Duodenal mucosa (tissue), 2 donors: ENCODE measurements at regions not wholly inside any gene's neighbourhood (a gene's known extent, or its start where the extent isn't known, plus 50 kb on each side); places are given as distances from the start of the nearest gene placed in this dataset.
"Not testable (repeated sequence)": the region's sequence is repeated elsewhere in the genome, so short reads cannot be mapped to it uniquely, and the experiment has no call there.

Experiments used
- H3K27ac ChIP-seq: one replicate; pipeline ENCODE4 v1.7.0; 2013; ENCODE audit warnings: low read depth, low read length
- H3K27me3 ChIP-seq, 2 donors: one replicate each; pipeline ENCODE4 v1.7.0; 2013; ENCODE audit warnings: low read length in 2 of 2, control low read depth in 1 of 2; ENCODE audit not compliant: insufficient read depth in 2 of 2, control insufficient read depth in 1 of 2
- H3K36me3 ChIP-seq, 2 donors: one replicate each; pipeline ENCODE4 v1.7.0; 2013; ENCODE audit warnings: low read length in 2 of 2, control low read depth in 1 of 2; ENCODE audit not compliant: insufficient read depth in 2 of 2, control insufficient read depth in 1 of 2
- H3K4me1 ChIP-seq, 2 donors: one replicate each; pipeline ENCODE4 v1.7.0; 2013; ENCODE audit warnings: low read length in 2 of 2, control low read depth in 1 of 2; ENCODE audit not compliant: insufficient read depth in 2 of 2, control insufficient read depth in 1 of 2
- H3K4me3 ChIP-seq, 2 donors: one replicate each; pipeline ENCODE4 v1.7.0; 2013; ENCODE audit warnings: low read length in 2 of 2, low read depth in 1 of 2
- H3K9ac ChIP-seq, 2 donors: one replicate each; pipeline ENCODE4 v1.7.0; 2013; ENCODE audit warnings: low read length in 2 of 2, low read depth in 1 of 2
- H3K9me3 ChIP-seq, 2 donors: one replicate each; pipeline ENCODE4 v1.7.0; 2013; ENCODE audit warnings: low read length in 2 of 2, control low read depth in 1 of 2; ENCODE audit not compliant: control insufficient read depth in 1 of 2

GRCh38 chr14:49959822-49960408 lies 67.0 kb downstream of the ARF6 start:
- no peak overlapping the region for H3K4me3 ChIP-seq
- no peak overlapping the region for H3K27ac ChIP-seq
- no peaks in the 10 kb centered on the region for H3K27me3 ChIP-seq
- H3K4me1 ChIP-seq = peaks cover 0 to 10% of the 10 kb centered on the region in 2 donors
- H3K9ac ChIP-seq = no peak overlapping the region
- no peaks in the 10 kb centered on the region for H3K9me3 ChIP-seq
- H3K36me3 ChIP-seq = no peaks in the 10 kb centered on the region

GRCh38 chr14:49960453-49960852 lies 67.6 kb downstream of the ARF6 start:
- Histone ChIP-seq H3K9ac (no peak overlapping the region), H3K36me3 (no peaks in the 10 kb centered on the region), H3K4me1 (peaks cover 0 to 10% of the 10 kb centered on the region in 2 donors), H3K27me3 (no peaks in the 10 kb centered on the region), H3K9me3 (no peaks in the 10 kb centered on the region), H3K4me3 (no peak overlapping the region), H3K27ac (no peak overlapping the region)

GRCh38 chr14:49961270-49962222 lies 68.7 kb downstream of the ARF6 start:
- H3K4me3 ChIP-seq = no peak overlapping the region
- no peaks in the 10 kb centered on the region for H3K9me3 ChIP-seq
- H3K27ac ChIP-seq = no peak overlapping the region
- no peak overlapping the region for H3K9ac ChIP-seq
- H3K4me1 ChIP-seq = peaks cover 0 to 19% of the 10 kb centered on the region in 2 donors
- no peaks in the 10 kb centered on the region for H3K27me3 ChIP-seq
- H3K36me3 ChIP-seq = no peaks in the 10 kb centered on the region

- H3K4me3 ChIP-seq = no peak overlapping the region
- no peak overlapping the region for H3K27ac ChIP-seq
- peaks cover 2 to 30% of the 10 kb centered on the region in 2 donors for H3K4me1 ChIP-seq
- H3K9ac ChIP-seq = no peak overlapping the region
- no peaks in the 10 kb centered on the region for H3K36me3 ChIP-seq
- no peaks in the 10 kb centered on the region for H3K9me3 ChIP-seq
- no peaks in the 10 kb centered on the region for H3K27me3 ChIP-seq
These were observed 69.7 kb downstream of the ARF6 start for GRCh38 chr14:49962621-49963020.

- H3K36me3 ChIP-seq, H3K9me3 ChIP-seq, H3K27ac ChIP-seq, H3K4me3 ChIP-seq, H3K27me3 ChIP-seq, H3K9ac ChIP-seq: not testable (repeated sequence)
- H3K4me1 ChIP-seq = peaks cover 5 to 30% of the 10 kb centered on the region in 2 donors
These were observed 72.3 kb downstream of the ARF6 start for GRCh38 chr14:49965068-49965651.

- Histone ChIP-seq H3K27ac (peak overlapping the region; percentile 26), H3K9ac (peak overlapping the region in 1 of 2 donors; percentile 24)
These were observed 73.5 kb downstream of the ARF6 start for GRCh38 chr14:49966304-49966809.

GRCh38 chr14:49966971-49967630 lies 74.2 kb downstream of the ARF6 start:
- H3K4me1 ChIP-seq = peaks cover 25 to 49% of the 10 kb centered on the region in 2 donors
- H3K4me3 ChIP-seq = peak overlapping the region in 1 of 2 donors; percentile 37
- no peaks in the 10 kb centered on the region for H3K9me3 ChIP-seq
- H3K9ac ChIP-seq = peak overlapping the region in 1 of 2 donors; percentile 24
- no peak overlapping the region for H3K27ac ChIP-seq
- no peaks in the 10 kb centered on the region for H3K36me3 ChIP-seq
- H3K27me3 ChIP-seq = no peaks in the 10 kb centered on the region

More at GRCh38 chr14:49966304-49966809, 73.5 kb downstream of the ARF6 start:
- no peaks in the 10 kb centered on the region for H3K27me3 ChIP-seq
- no peaks in the 10 kb centered on the region for H3K9me3 ChIP-seq
- peaks cover 17 to 42% of the 10 kb centered on the region in 2 donors for H3K4me1 ChIP-seq
- H3K36me3 ChIP-seq = no peaks in the 10 kb centered on the region
- H3K4me3 ChIP-seq = peak overlapping the region; percentile 32 to 37

GRCh38 chr14:49969961-49970360 lies 77.1 kb downstream of the ARF6 start:
- H3K27me3 ChIP-seq = no peaks in the 10 kb centered on the region
- H3K4me1 ChIP-seq = peaks cover 39 to 57% of the 10 kb centered on the region in 2 donors
- no peaks in the 10 kb centered on the region for H3K9me3 ChIP-seq
- peak overlapping the region; percentile 57 to 65 for H3K9ac ChIP-seq
- no peaks in the 10 kb centered on the region for H3K36me3 ChIP-seq
- peak overlapping the region; percentile 57 for H3K27ac ChIP-seq
- peak overlapping the region in 1 of 2 donors; percentile 33 for H3K4me3 ChIP-seq

- peak overlapping the region; percentile 32 to 33 for H3K4me3 ChIP-seq
- H3K27me3 ChIP-seq = no peaks in the 10 kb centered on the region
- no peaks in the 10 kb centered on the region for H3K9me3 ChIP-seq
- peak overlapping the region; percentile 57 to 65 for H3K9ac ChIP-seq
- H3K27ac ChIP-seq = peak overlapping the region; percentile 81
- no peaks in the 10 kb centered on the region for H3K36me3 ChIP-seq
- peaks cover 39 to 62% of the 10 kb centered on the region in 2 donors for H3K4me1 ChIP-seq
These were observed 77.7 kb downstream of the ARF6 start for GRCh38 chr14:49970474-49971147.
